Body of pancreas (tissue), 4 donors: ENCODE measurements at regions not wholly inside any gene's neighbourhood (a gene's known extent, or its start where the extent isn't known, plus 50 kb on each side); places are given as distances from the start of the nearest gene placed in this dataset.

Experiments used
- CTCF ChIP-seq, 7 experiments: fragments of 450-650 bp in 4 of 7; fragments of 200-600 bp in 3 of 7; sonication (generic) in 3 of 7; IDR thresholded peaks; one replicate each; pipeline ENCODE4 v1.5.1; 2016 to 2019; ENCODE audit warnings: antibody characterized with exemption in 7 of 7
- POLR2A ChIP-seq, 3 donors: fragments of 450-650 bp; IDR thresholded peaks; one replicate each; pipeline ENCODE4 v1.6.1; 2016; ENCODE audit warnings: antibody characterized with exemption in 3 of 3, mild to moderate bottlenecking in 2 of 3

GRCh38 chr2:188676010-188676400 is 298.2 kb upstream of the COL3A1 start:
- TF ChIP-seq POLR2A (IDR thresholded peaks at IDR 0.05) (no peak), CTCF (IDR thresholded peaks at IDR 0.05) (no peak)
